Uterus (tissue), 3 donors: ENCODE measurements at regions not wholly inside any gene's neighbourhood (a gene's known extent, or its start where the extent isn't known, plus 50 kb on each side); places are given as distances from the start of the nearest gene placed in this dataset.
A peak's percentile ranks its signal among the peaks of the same experiment; 100 is the strongest.

Experiments used
- DNase-seq, 2 donors: peaks; one replicate each; pipeline ENCODE4 v3.0.0-alpha.2; 2019 to 2020
- H3K27ac ChIP-seq, 2 donors: fragments of 200-600 bp; sonication (generic); 1 replicate in 1 of 2; 2 replicates in 1 of 2; pipeline ENCODE4 v1.5.1; 2016 to 2018
- H3K27me3 ChIP-seq, 2 donors: fragments of 200-600 bp; sonication (generic); one replicate each; pipeline ENCODE4 v1.5.1; 2018 to 2019; ENCODE audit warnings: control low read depth in 1 of 2
- H3K36me3 ChIP-seq, 2 donors: fragments of 200-600 bp; sonication (generic); one replicate each; pipeline ENCODE4 v1.5.1; 2019; ENCODE audit warnings: control low read depth in 1 of 2
- H3K4me1 ChIP-seq, 2 donors: fragments of 200-600 bp; sonication (generic); one replicate each; pipeline ENCODE4 v1.5.1; 2018 to 2019; ENCODE audit warnings: control low read depth in 1 of 2
- H3K4me3 ChIP-seq, 2 donors: fragments of 200-600 bp; sonication (generic); 1 replicate in 1 of 2; 2 replicates in 1 of 2; pipeline ENCODE4 v1.5.1; 2018 to 2019; ENCODE audit warnings: mild to moderate bottlenecking in 1 of 2
- H3K9me3 ChIP-seq, 2 donors: fragments of 200-600 bp; sonication (generic); one replicate each; pipeline ENCODE4 v1.5.1; 2019; ENCODE audit warnings: control low read depth in 1 of 2
- CTCF ChIP-seq, 4 experiments: fragments of 200-600 bp in 2 of 4; fragments of 450-650 bp in 2 of 4; sonication (generic) in 2 of 4; IDR thresholded peaks; one replicate each; pipeline ENCODE4 v1.5.1; 2016 to 2019; ENCODE audit warnings: antibody characterized with exemption in 4 of 4, mild to moderate bottlenecking in 2 of 4, moderate library complexity in 1 of 4
- POLR2A ChIP-seq, 2 donors: fragments of 450-650 bp; IDR thresholded peaks; one replicate each; pipeline ENCODE4 v1.6.1; 2016; ENCODE audit warnings: antibody characterized with exemption in 2 of 2, mild to moderate bottlenecking in 1 of 2, moderate library complexity in 1 of 2
- intact Hi-C: fragments of 100-400 bp; cut with DNase I; formaldehyde crosslinking; loops from one replicate; pipeline ENCODE4 v1.15.1; 2023; ENCODE audit warnings: low total_unique reads
- donor health status: DM: yes; HTN: yes; CAD: no.

DNA sequence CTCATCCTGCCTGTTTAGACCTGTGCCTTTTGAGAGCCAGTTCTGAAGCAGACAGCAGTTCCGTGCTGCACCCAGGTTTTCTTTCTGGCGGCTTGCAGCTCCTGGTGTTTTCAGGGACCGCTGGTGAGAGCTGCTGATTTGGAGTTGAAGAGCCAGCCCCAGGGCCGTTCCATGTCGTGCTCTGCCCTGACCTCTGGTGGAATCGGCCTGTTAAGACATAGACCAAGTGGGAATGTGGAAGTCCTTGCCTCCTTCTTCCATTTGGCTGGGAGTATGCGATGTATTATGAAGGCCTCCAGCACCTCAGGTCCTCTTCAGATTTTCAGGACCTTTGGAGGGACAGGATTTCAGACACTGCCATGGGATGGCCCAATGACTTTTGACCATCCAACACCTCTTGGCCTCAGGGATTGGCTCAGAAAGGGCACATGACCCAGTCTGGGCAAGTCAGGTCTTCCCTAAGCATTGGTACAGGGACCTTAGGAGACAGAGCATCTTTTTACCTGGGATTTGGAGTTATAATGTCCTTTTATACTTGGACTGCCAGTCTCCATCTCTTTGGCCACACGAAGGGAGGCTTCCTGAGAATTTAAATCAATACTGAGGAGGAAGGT is 136.1 kb upstream of the CLINT1 start:
- DNase-seq, result peak; percentile 66 to 73
- no peaks in the 10 kb centered on the region for H3K27me3 ChIP-seq
- intact Hi-C loops, result loop anchor here (10.0 kb wide), 1 partner anchor 180 kb away; no protein-coding TSS in a partner anchor

DNA sequence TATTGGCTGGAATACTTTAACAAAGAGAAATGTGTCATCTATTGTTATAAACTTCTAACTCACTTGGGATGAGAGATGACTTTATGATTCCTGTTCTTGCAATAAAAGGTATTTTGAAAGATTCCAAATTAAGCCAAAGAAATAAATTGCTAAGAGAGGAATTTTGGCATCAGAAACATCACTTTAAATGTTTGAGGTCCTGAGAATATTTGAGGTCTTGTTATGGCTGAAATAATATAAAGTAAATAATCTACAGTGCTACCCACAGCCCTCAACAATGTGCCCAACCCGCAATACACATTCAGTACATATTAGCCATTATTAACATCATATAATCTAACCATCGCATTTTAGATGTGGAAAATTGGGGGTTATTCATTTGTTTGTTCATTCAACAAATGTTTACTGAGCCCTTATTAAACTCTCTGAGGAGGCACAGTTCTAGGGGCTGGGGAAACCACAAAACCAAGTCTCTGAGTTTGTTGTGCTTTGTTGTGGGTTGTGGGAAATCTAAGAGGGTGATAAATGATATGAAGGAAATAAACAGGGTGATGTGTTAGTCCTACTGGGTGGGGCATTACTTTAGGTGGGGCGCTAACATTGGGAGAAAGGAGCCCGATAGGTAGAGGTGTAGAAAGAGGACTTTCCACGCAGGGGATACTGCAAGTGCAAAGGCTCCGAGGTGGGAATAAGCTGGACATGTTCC is 135.2 kb upstream of the CLINT1 start:
- Histone ChIP-seq H3K36me3 (no peaks in the 10 kb centered on the region), H3K4me3 (no peak overlapping the region), H3K4me1 (no peaks in the 10 kb centered on the region), H3K9me3 (no peaks in the 10 kb centered on the region), H3K27ac (no peak overlapping the region), H3K27me3 (no peaks in the 10 kb centered on the region)
- intact Hi-C loops, result loop anchor here (10.0 kb wide), 1 partner anchor 179 kb away; no protein-coding TSS in a partner anchor
- TF ChIP-seq POLR2A (IDR thresholded peaks at IDR 0.05) (no peak), CTCF (IDR thresholded peaks at IDR 0.05) (no peak)
- DNase-seq, result no peak

More for the DNA sequence above, 136.1 kb upstream of the CLINT1 start:
- H3K9me3 ChIP-seq, result no peaks in the 10 kb centered on the region
- no peak overlapping the region for H3K27ac ChIP-seq
- H3K36me3 ChIP-seq, result no peaks in the 10 kb centered on the region
- H3K4me1 ChIP-seq, result no peaks in the 10 kb centered on the region
- peak; percentile 66 to 77 (median 70) for TF ChIP-seq CTCF (IDR thresholded peaks at IDR 0.05)
- no peak for TF ChIP-seq POLR2A (IDR thresholded peaks at IDR 0.05)
- H3K4me3 ChIP-seq, result no peak overlapping the region

GRCh38 chr5:157993201-157993600 is 134.3 kb upstream of the CLINT1 start:
- H3K4me3 ChIP-seq, result no peak overlapping the region
- no peaks in the 10 kb centered on the region for H3K36me3 ChIP-seq
- no peak for DNase-seq
- no peaks in the 10 kb centered on the region for H3K4me1 ChIP-seq
- H3K27ac ChIP-seq, result no peak overlapping the region
- H3K9me3 ChIP-seq, result no peaks in the 10 kb centered on the region
- no peaks in the 10 kb centered on the region for H3K27me3 ChIP-seq
- intact Hi-C loops, result loop anchor here (10.0 kb wide), 1 partner anchor 178 kb away; no protein-coding TSS in a partner anchor
- TF ChIP-seq CTCF (IDR thresholded peaks at IDR 0.05) (no peak), POLR2A (IDR thresholded peaks at IDR 0.05) (no peak)

DNA sequence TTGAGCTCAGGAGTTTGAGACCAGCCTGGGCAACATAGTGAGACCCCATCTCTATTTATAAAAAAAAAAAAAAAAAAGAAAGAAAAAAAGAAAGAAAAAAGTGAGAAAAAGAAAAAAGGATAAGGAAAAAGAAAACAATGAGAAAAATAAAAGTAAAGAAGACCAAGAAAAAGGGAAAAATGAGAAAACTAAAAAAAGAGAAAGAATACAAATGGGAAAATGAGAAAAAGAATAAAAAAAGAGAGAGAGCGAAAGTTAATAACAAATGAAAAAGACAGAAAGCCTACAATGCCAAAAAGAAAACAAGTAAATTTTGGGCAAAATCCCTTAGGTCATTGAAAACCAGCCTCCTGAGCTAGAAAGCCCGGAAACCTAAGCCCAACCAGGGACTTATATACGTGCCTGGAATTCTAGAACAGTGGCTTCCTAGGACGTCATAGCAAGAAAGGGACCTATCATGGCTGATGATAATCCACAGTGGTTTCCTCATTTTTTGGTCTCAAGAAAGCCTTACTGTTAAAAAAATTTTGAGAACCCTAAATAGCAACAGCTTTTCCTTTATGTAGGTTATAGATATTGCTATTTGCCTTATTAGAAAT is 131.7 kb upstream of the CLINT1 start:
- Histone ChIP-seq H3K4me1 (no peaks in the 10 kb centered on the region), H3K9me3 (no peaks in the 10 kb centered on the region), H3K4me3 (no peak overlapping the region), H3K27me3 (no peaks in the 10 kb centered on the region), H3K27ac (no peak overlapping the region), H3K36me3 (no peaks in the 10 kb centered on the region)
- TF ChIP-seq POLR2A (IDR thresholded peaks at IDR 0.05) (no peak), CTCF (IDR thresholded peaks at IDR 0.05) (no peak)
- no peak for DNase-seq
- intact Hi-C loops, result loop anchor here (10.0 kb wide), 1 partner anchor 176 kb away; no protein-coding TSS in a partner anchor

- intact Hi-C loops, result no loop called here
- no peak for TF ChIP-seq CTCF (IDR thresholded peaks at IDR 0.05)
- TF ChIP-seq POLR2A (IDR thresholded peaks at IDR 0.05), result no peak
Measured at GRCh38 chr5:157989296-157989695, 130.4 kb upstream of the CLINT1 start.

More at GRCh38 chr5:157989296-157989695, 130.4 kb upstream of the CLINT1 start:
- peaks cover 0 to 2% of the 10 kb centered on the region in 2 donors for H3K4me1 ChIP-seq
- H3K27ac ChIP-seq, result no peak overlapping the region
- no peaks in the 10 kb centered on the region for H3K9me3 ChIP-seq
- H3K4me3 ChIP-seq, result no peak overlapping the region
- no peaks in the 10 kb centered on the region for H3K27me3 ChIP-seq
- DNase-seq, result no peak
- no peaks in the 10 kb centered on the region for H3K36me3 ChIP-seq
